GM12878 (cell line): ENCODE measurements at regions not wholly inside any gene's neighbourhood (a gene's known extent, or its start where the extent isn't known, plus 50 kb on each side); places are given as distances from the start of the nearest gene placed in this dataset.

Experiments used
- CTCF ChIP-seq, 3 experiments: IDR thresholded peaks in 2 of 3; conservative IDR thresholded peaks in 1 of 3; 2 replicates each; pipeline ENCODE4 v1.5.1; 2011; ENCODE audit warnings: low read depth in 3 of 3, low read length in 3 of 3, mild to moderate bottlenecking in 3 of 3, control low read depth in 2 of 3, moderate library complexity in 2 of 3, inconsistent platforms in 1 of 3, mixed read lengths in 1 of 3; ENCODE audit not compliant: control insufficient read depth in 2 of 3, insufficient read depth in 1 of 3; ENCODE audit errors: extremely low read depth in 1 of 3
- EZH2 ChIP-seq: IDR thresholded peaks from 2 replicates; pipeline ENCODE4 v1.6.1; 2012; ENCODE audit warnings: low read depth, mild to moderate bottlenecking, control low read depth, inconsistent platforms, low read length, borderline replicate concordance; ENCODE audit not compliant: control insufficient read depth
- GABPA ChIP-seq: IDR thresholded peaks from 2 replicates; pipeline ENCODE4 v1.6.1; 2014; ENCODE audit warnings: antibody characterized with exemption, low read depth, mild to moderate bottlenecking, inconsistent platforms
- MAX ChIP-seq: IDR thresholded peaks from 2 replicates; pipeline ENCODE4 v1.6.1; 2012; ENCODE audit warnings: low read depth, low read length, improper control_type of control experiment
- POLR2A ChIP-seq: IDR thresholded peaks from 2 replicates; pipeline ENCODE4 v1.6.1; 2011; ENCODE audit warnings: low read depth, mild to moderate bottlenecking, low read length
- TCF7 ChIP-seq: IDR thresholded peaks from 2 replicates; pipeline ENCODE4 v1.6.1; 2014; ENCODE audit warnings: antibody characterized with exemption, borderline replicate concordance
- ZBTB40 ChIP-seq: fragments of 450-650 bp; IDR thresholded peaks from 2 replicates; pipeline ENCODE4 v1.6.1; 2016; ENCODE audit warnings: mild to moderate bottlenecking, moderate library complexity, borderline replicate concordance
- TF ChIP-seq, protein P1 (sequence below): IDR thresholded peaks from 2 replicates; pipeline ENCODE4 v1.6.1; 2011; ENCODE audit warnings: mild to moderate bottlenecking, low read depth, low read length, moderate library complexity; ENCODE audit not compliant: insufficient replicate concordance

- no peak for TF ChIP-seq MAX
- TF ChIP-seq EZH2: no peak
- TF ChIP-seq, protein P1, sequence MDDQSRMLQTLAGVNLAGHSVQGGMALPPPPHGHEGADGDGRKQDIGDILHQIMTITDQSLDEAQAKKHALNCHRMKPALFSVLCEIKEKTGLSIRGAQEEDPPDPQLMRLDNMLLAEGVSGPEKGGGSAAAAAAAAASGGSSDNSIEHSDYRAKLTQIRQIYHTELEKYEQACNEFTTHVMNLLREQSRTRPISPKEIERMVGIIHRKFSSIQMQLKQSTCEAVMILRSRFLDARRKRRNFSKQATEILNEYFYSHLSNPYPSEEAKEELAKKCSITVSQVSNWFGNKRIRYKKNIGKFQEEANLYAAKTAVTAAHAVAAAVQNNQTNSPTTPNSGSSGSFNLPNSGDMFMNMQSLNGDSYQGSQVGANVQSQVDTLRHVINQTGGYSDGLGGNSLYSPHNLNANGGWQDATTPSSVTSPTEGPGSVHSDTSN: no peak
- TF ChIP-seq ZBTB40: no peak
- no peak for TF ChIP-seq GABPA
- no peak for TF ChIP-seq CTCF (IDR thresholded peaks at IDR 0.05 in 2 of 3, conservative IDR thresholded peaks at IDR 0.05 in 1 of 3; ENCODE audit: control insufficient read depth in 2 of 3, extremely low read depth in 1 of 3, insufficient read depth in 1 of 3, low read depth in 3 of 3, low read length in 3 of 3)
- TF ChIP-seq TCF7: no peak
- TF ChIP-seq POLR2A: no peak
Observed at GRCh38 chr3:172573422-172573821, 50.2 kb upstream of the TNFSF10 start.
